IMR-90 (cell line): ENCODE measurements at regions not wholly inside any gene's neighbourhood (a gene's known extent, or its start where the extent isn't known, plus 50 kb on each side); places are given as distances from the start of the nearest gene placed in this dataset.

ENCODE experiments used
- ATAC-seq: fragments of 200-7000 bp; cut with Tn5 transposase; 2 replicates; pipeline ENCODE4 v1.9.1; 2020; ENCODE audit warnings: low read depth, mild to moderate bottlenecking, moderate library complexity
- BruUV-seq: library from RNA; stranded (reverse); fragments of 400-500 nt; replicated peaks from 2 replicates; lab custom pipeline; 2021; lab: Mats Ljungman, UMichigan
- CTCF ChIA-PET: fragments of 300-600 bp; formaldehyde crosslinking; extraction: SDS; loops from one replicate; lab custom pipeline; 2021; ENCODE audit warnings: antibody characterized with exemption; lab: Yijun Ruan, JAX
- POLR2A ChIA-PET: fragments of 300-600 bp; sonication (Branson Sonifier 250); formaldehyde crosslinking; loops from one replicate; lab custom pipeline; 2022; ENCODE audit warnings: antibody characterized with exemption; ENCODE audit not compliant: unreplicated experiment; lab: Charles Lee
- DNase-seq: peaks from one replicate; pipeline ENCODE4 v3.0.0; 2013
- H2AFZ ChIP-seq: replicated peaks from 2 replicates; pipeline ENCODE3; 2013; ENCODE audit warnings: low read length, mild to moderate bottlenecking; ENCODE audit not compliant: poor library complexity
- H2AK5ac ChIP-seq: 2 replicates; pipeline ENCODE4 v1.6.1; 2013; ENCODE audit warnings: low read depth, low read length, inconsistent platforms
- H2AK9ac ChIP-seq: replicated peaks from 2 replicates; pipeline ENCODE3; 2013; ENCODE audit warnings: mild to moderate bottlenecking, low read depth, low read length, moderate library complexity; ENCODE audit not compliant: poor library complexity
- H2BK120ac ChIP-seq: 2 replicates; pipeline ENCODE4 v1.6.1; 2013; ENCODE audit warnings: low read depth, low read length, inconsistent platforms
- H2BK15ac ChIP-seq: 3 replicates; pipeline ENCODE4 v1.6.1; 2013; ENCODE audit warnings: low read depth, low read length, inconsistent platforms
- H2BK20ac ChIP-seq: 2 replicates; pipeline ENCODE4 v1.6.1; 2013; ENCODE audit warnings: low read depth, mild to moderate bottlenecking, inconsistent platforms, low read length, moderate library complexity
- H2BK5ac ChIP-seq: 2 replicates; pipeline ENCODE4 v1.6.1; 2013; ENCODE audit warnings: mild to moderate bottlenecking, low read depth, low read length, inconsistent platforms; ENCODE audit not compliant: poor library complexity, severe bottlenecking
- H3K14ac ChIP-seq: replicated peaks from 2 replicates; pipeline ENCODE4 v1.6.1; 2013; ENCODE audit warnings: low read depth, low read length, inconsistent platforms
- H3K18ac ChIP-seq: 2 replicates; pipeline ENCODE4 v1.6.1; 2013; ENCODE audit warnings: low read depth, low read length, control low read depth
- H3K23ac ChIP-seq: 2 replicates; pipeline ENCODE4 v1.6.1; 2013; ENCODE audit warnings: low read depth, low read length, inconsistent platforms
- H3K27ac ChIP-seq: 2 replicates; pipeline ENCODE4 v1.5.1; 2013; ENCODE audit warnings: mild to moderate bottlenecking, control low read depth, low read length; ENCODE audit not compliant: insufficient read depth
- H3K27me3 ChIP-seq: 2 replicates; pipeline ENCODE4 v1.6.1; 2013; ENCODE audit warnings: low read length; ENCODE audit not compliant: control insufficient read depth, insufficient read depth
- H3K36me3 ChIP-seq: 2 replicates; pipeline ENCODE4 v1.6.1; 2013; ENCODE audit warnings: low read length, mixed read lengths; ENCODE audit not compliant: control insufficient read depth, insufficient read depth
- H3K4ac ChIP-seq: 2 replicates; pipeline ENCODE4 v1.6.1; 2013; ENCODE audit warnings: low read depth, low read length, inconsistent platforms
- H3K4me1 ChIP-seq: 2 replicates; pipeline ENCODE4 v1.6.1; 2013; ENCODE audit warnings: low read length, mixed read lengths; ENCODE audit not compliant: control insufficient read depth, insufficient read depth
- H3K4me2 ChIP-seq: 2 replicates; pipeline ENCODE4 v1.6.1; 2013; ENCODE audit warnings: low read depth, mild to moderate bottlenecking, control low read depth, low read length, moderate library complexity
- H3K4me3 ChIP-seq: 2 replicates; pipeline ENCODE4 v1.5.1; 2013; ENCODE audit warnings: low read depth, mild to moderate bottlenecking, control low read depth, low read length, moderate library complexity; ENCODE audit not compliant: insufficient read depth
- H3K56ac ChIP-seq: 2 replicates; pipeline ENCODE4 v1.6.1; 2013; ENCODE audit warnings: low read length, inconsistent platforms; ENCODE audit not compliant: insufficient read depth; ENCODE audit errors: extremely low read depth
- H3K79me1 ChIP-seq, 2 experiments: 2 replicates each; pipeline ENCODE4 v1.6.1; 2013; ENCODE audit warnings: low read length in 2 of 2, inconsistent platforms in 1 of 2, low read depth in 1 of 2
- H3K9ac ChIP-seq: 2 replicates; pipeline ENCODE4 v1.6.1; 2013; ENCODE audit warnings: low read depth, low read length, control low read depth
- H3K9me1 ChIP-seq: 2 replicates; pipeline ENCODE4 v1.6.1; 2013; ENCODE audit warnings: low read length, inconsistent platforms; ENCODE audit not compliant: insufficient read depth
- H3K9me3 ChIP-seq: 2 replicates; pipeline ENCODE4 v1.6.1; 2013; ENCODE audit warnings: low read length; ENCODE audit not compliant: control insufficient read depth, insufficient read depth
- H4K20me1 ChIP-seq: 2 replicates; pipeline ENCODE4 v1.6.1; 2013; ENCODE audit warnings: low read length, inconsistent platforms; ENCODE audit not compliant: insufficient read depth
- H4K5ac ChIP-seq: 2 replicates; pipeline ENCODE4 v1.6.1; 2013; ENCODE audit warnings: mild to moderate bottlenecking, low read depth, low read length, control low read depth
- H4K8ac ChIP-seq, 2 experiments: 2 replicates each; pipeline ENCODE4 v1.6.1; 2013; ENCODE audit warnings: low read depth in 2 of 2, low read length in 2 of 2, control low read depth in 1 of 2, inconsistent platforms in 1 of 2
- H4K91ac ChIP-seq: 2 replicates; pipeline ENCODE4 v1.6.1; 2013; ENCODE audit warnings: low read depth, low read length, inconsistent platforms; ENCODE audit not compliant: insufficient read depth
- ELK1 ChIP-seq: fragments of 150-350 bp; IDR thresholded peaks from 2 replicates; pipeline ENCODE4 v1.6.1; 2016; ENCODE audit warnings: low read depth, mild to moderate bottlenecking, low read length, moderate library complexity, borderline replicate concordance
- POLR2A ChIP-seq: IDR thresholded peaks from 2 replicates; pipeline ENCODE4 v1.6.1; 2012; ENCODE audit warnings: mild to moderate bottlenecking, low read depth, low read length
- RCOR1 ChIP-seq: IDR thresholded peaks from 2 replicates; pipeline ENCODE4 v1.6.1; 2012; ENCODE audit warnings: mild to moderate bottlenecking, low read length, improper control_type of control experiment; ENCODE audit not compliant: insufficient replicate concordance
- RFX5 ChIP-seq: IDR thresholded peaks from 2 replicates; pipeline ENCODE4 v1.8.0; 2012; ENCODE audit warnings: low read depth, mild to moderate bottlenecking, low read length, moderate library complexity
- WGBS, 2 experiments: methylation state at CpG; one replicate each; pipeline versions ENCODE4 v1.1.5 to v1.1.7; 2013; ENCODE audit warnings: missing lambda C conversion rate in 2 of 2; ENCODE audit not compliant: insufficient read length in 1 of 2; ENCODE audit errors: extremely low coverage in 2 of 2; 5-methylcytosine and 5-hydroxymethylcytosine counted together
- dilution Hi-C: fragments of 300-500 bp; cut with HindIII; formaldehyde crosslinking; loops from one replicate; pipeline ENCODE4 v1.14.3; 2018; ENCODE audit warnings: low sequenced_read_pairs; ENCODE audit not compliant: unreplicated experiment
- in situ Hi-C: fragments of 300-500 bp; cut with MboI; formaldehyde crosslinking; loops from 3 replicates; pipeline ENCODE4 v1.14.3; 2019; ENCODE audit warnings: low sequenced_read_pairs, inconsistent platforms, mixed read lengths
- intact Hi-C: fragments of 100-400 bp; cut with micrococcal nuclease; formaldehyde crosslinking; loops from 2 replicates; pipeline ENCODE4 v1.10.0; 2022
- TF ChIP-seq, protein P1 (sequence below): conservative IDR thresholded peaks from 2 replicates; pipeline ENCODE4 v1.5.1; 2012; ENCODE audit warnings: mild to moderate bottlenecking, low read depth, low read length, improper control_type of control experiment

DNA sequence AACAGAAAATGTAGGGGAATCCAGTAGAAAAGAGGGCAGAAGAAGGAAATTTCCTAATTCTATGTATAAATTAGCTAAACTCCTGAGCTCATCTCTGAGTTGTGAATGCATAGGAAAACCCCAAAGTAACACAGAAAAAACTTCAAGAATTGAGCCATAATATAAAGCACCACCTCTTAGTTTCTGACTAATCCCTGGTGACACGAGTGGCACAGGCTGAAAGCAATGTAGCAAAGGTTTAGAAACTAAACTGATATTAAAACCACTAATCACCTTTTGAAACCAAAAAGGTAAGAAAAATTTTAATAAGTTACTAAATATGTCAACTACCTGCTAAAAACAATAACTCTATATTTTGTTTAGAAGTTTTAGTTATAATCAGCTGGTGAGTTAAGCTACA is 255.6 kb upstream of the NECTIN3 start:
- H2BK5ac ChIP-seq = peak overlapping the region; percentile 98
- H2AK5ac ChIP-seq = no peak overlapping the region
- DNase-seq (peak; percentile 17), ATAC-seq (no peak)
- no peak overlapping the region for H3K9ac ChIP-seq
- no peaks in the 10 kb centered on the region for H3K9me3 ChIP-seq
- H2AFZ ChIP-seq = no peak overlapping the region
- no peak overlapping the region; the same call in 1 of the 2 replicates for H3K4me2 ChIP-seq
- intact Hi-C loops (loop anchor here (10.0 kb wide), 2 partner anchors 241 to 1281 kb away; no protein-coding TSS in a partner anchor), in situ Hi-C loops (no loop called here), dilution Hi-C loops (no loop called here)
- H3K4me3 ChIP-seq = no peak overlapping the region
- H3K23ac ChIP-seq = 0 out of 2 replicates have a peak overlapping the region, but pooled peaks have one; percentile 53
- TF ChIP-seq RFX5 = no peak
- no peak for TF ChIP-seq ELK1
- no peak for TF ChIP-seq RCOR1
- TF ChIP-seq POLR2A = no peak
- TF ChIP-seq, protein P1, sequence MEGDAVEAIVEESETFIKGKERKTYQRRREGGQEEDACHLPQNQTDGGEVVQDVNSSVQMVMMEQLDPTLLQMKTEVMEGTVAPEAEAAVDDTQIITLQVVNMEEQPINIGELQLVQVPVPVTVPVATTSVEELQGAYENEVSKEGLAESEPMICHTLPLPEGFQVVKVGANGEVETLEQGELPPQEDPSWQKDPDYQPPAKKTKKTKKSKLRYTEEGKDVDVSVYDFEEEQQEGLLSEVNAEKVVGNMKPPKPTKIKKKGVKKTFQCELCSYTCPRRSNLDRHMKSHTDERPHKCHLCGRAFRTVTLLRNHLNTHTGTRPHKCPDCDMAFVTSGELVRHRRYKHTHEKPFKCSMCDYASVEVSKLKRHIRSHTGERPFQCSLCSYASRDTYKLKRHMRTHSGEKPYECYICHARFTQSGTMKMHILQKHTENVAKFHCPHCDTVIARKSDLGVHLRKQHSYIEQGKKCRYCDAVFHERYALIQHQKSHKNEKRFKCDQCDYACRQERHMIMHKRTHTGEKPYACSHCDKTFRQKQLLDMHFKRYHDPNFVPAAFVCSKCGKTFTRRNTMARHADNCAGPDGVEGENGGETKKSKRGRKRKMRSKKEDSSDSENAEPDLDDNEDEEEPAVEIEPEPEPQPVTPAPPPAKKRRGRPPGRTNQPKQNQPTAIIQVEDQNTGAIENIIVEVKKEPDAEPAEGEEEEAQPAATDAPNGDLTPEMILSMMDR = no peak
- no TSS peak for BruUV-seq
- no CpG with 5 or more reads among the region's 1 CpG for WGBS, 2 experiments
- H2BK20ac ChIP-seq = peak overlapping the region; percentile 83
- H2BK15ac ChIP-seq = no peak overlapping the region; the same call in 2 of the 3 replicates
- no peaks in the 10 kb centered on the region for H3K79me1 ChIP-seq
- no peaks in the 10 kb centered on the region for H3K27me3 ChIP-seq
- H3K36me3 ChIP-seq = no peaks in the 10 kb centered on the region
- no peaks in the 10 kb centered on the region for H3K9me1 ChIP-seq
- CTCF ChIA-PET = interaction anchor here (0.6 kb wide), 1 partner anchor 58 kb away, joined by 6 read pairs; no protein-coding TSS in a partner anchor
- H4K8ac ChIP-seq = peak overlapping the region; percentile 81 to 82; a peak in 3 of 4 replicates
- peak overlapping the region; percentile 58; the same call in 1 of the 2 replicates for H3K4ac ChIP-seq
- H2AK9ac ChIP-seq = no peak overlapping the region
- no peaks in the 10 kb centered on the region for H4K20me1 ChIP-seq
- peak overlapping the region; percentile 80; the same call in 1 of the 2 replicates for H4K91ac ChIP-seq
- peaks cover 8% of the 10 kb centered on the region for H3K4me1 ChIP-seq
- H3K56ac ChIP-seq = 0 out of 2 replicates have a peak overlapping the region, but pooled peaks have one; percentile 29
- peak overlapping the region; percentile 81; the same call in 1 of the 2 replicates for H4K5ac ChIP-seq
- POLR2A ChIA-PET = no interaction called here
- H3K27ac ChIP-seq = no peak overlapping the region
- peak overlapping the region; percentile 90 for H2BK120ac ChIP-seq
- peak overlapping the region; percentile 71; the same call in 1 of the 2 replicates for H3K14ac ChIP-seq
- H3K18ac ChIP-seq = peak overlapping the region; percentile 93; the same call in 1 of the 2 replicates
